H1 (cell line): ENCODE measurements at regions not wholly inside any gene's neighbourhood (a gene's known extent, or its start where the extent isn't known, plus 50 kb on each side); places are given as distances from the start of the nearest gene placed in this dataset.

Source experiments
- CTCF ChIA-PET: fragments of 300-600 bp; sonication (Branson Sonifier 250); formaldehyde crosslinking; loops from one replicate; lab custom pipeline; 2021; ENCODE audit not compliant: partially characterized antibody; lab: Charles Lee
- POLR2A ChIA-PET: fragments of 300-600 bp; sonication (Branson Sonifier 250); formaldehyde crosslinking; loops from one replicate; lab custom pipeline; 2021; ENCODE audit warnings: inconsistent platforms; ENCODE audit not compliant: partially characterized antibody; lab: Charles Lee
- DNase-seq, 2 experiments: peaks; one replicate each; pipeline versions ENCODE4 v3.0.0 to v3.0.0-alpha.2; 2010 to 2022; ENCODE audit warnings: low spot score in 2 of 2, low read depth in 1 of 2, mixed read lengths in 1 of 2
- FAIRE-seq: peaks from 2 replicates; lab custom pipeline; 2011; peaks lifted over from hg19 to GRCh38; lab: Jason Lieb, UNC
- H2AFZ ChIP-seq: 2 replicates; pipeline ENCODE4 v1.8.1; 2012; ENCODE audit warnings: low read length, inconsistent platforms
- H2AK5ac ChIP-seq: 2 replicates; pipeline ENCODE4 v1.6.1; 2013; ENCODE audit warnings: low read depth, low read length
- H2BK120ac ChIP-seq: replicated peaks from 2 replicates; pipeline ENCODE3; 2013; ENCODE audit warnings: low read depth, low read length, inconsistent platforms
- H2BK12ac ChIP-seq: 2 replicates; pipeline ENCODE4 v1.6.1; 2013; ENCODE audit warnings: low read depth, low read length
- H2BK15ac ChIP-seq: 2 replicates; pipeline ENCODE4 v1.6.1; 2013; ENCODE audit warnings: low read length
- H2BK20ac ChIP-seq: 2 replicates; pipeline ENCODE4 v1.6.1; 2013; ENCODE audit warnings: low read length
- H2BK5ac ChIP-seq: 2 replicates; pipeline ENCODE4 v1.6.1; 2013; ENCODE audit warnings: low read depth, low read length
- H3K14ac ChIP-seq: 2 replicates; pipeline ENCODE4 v1.6.1; 2013; ENCODE audit warnings: inconsistent platforms; ENCODE audit not compliant: insufficient read length
- H3K18ac ChIP-seq: 2 replicates; pipeline ENCODE4 v1.6.1; 2013; ENCODE audit warnings: low read length; ENCODE audit errors: extremely low read depth
- H3K23ac ChIP-seq: 2 replicates; pipeline ENCODE4 v1.6.1; 2013; ENCODE audit warnings: inconsistent platforms; ENCODE audit not compliant: insufficient read length
- H3K23me2 ChIP-seq: 2 replicates; pipeline ENCODE4 v1.6.1; 2013; ENCODE audit warnings: low read depth, low read length
- H3K27ac ChIP-seq: 2 replicates; pipeline ENCODE4 v1.6.1; 2011; ENCODE audit warnings: low read depth, low read length, inconsistent platforms
- H3K27me3 ChIP-seq, 4 experiments: replicated peaks in 1 of 4; 1 replicate in 1 of 4; 2 replicates in 3 of 4; pipeline versions ENCODE4 v1.6.1 to v1.8.1; 2011 to 2013; ENCODE audit warnings: low read length in 3 of 4, mild to moderate bottlenecking in 3 of 4, inconsistent platforms in 2 of 4, mixed read lengths in 2 of 4, moderate library complexity in 1 of 4; ENCODE audit not compliant: control insufficient read depth in 3 of 4, insufficient read depth in 3 of 4; ENCODE audit errors: extremely low read depth in 1 of 4
- H3K36me3 ChIP-seq, 4 experiments: 2 replicates each; pipeline versions ENCODE4 v1.6.1 to v1.8.1; 2011 to 2013; ENCODE audit warnings: mild to moderate bottlenecking in 4 of 4, low read length in 3 of 4, moderate library complexity in 2 of 4, control low read depth in 1 of 4, inconsistent platforms in 1 of 4; ENCODE audit not compliant: insufficient read depth in 4 of 4, control insufficient read depth in 2 of 4
- H3K4ac ChIP-seq: replicated peaks from 2 replicates; pipeline ENCODE3; 2013; ENCODE audit warnings: low read length, low read depth, mixed read lengths, inconsistent platforms; ENCODE audit not compliant: insufficient read length
- H3K4me1 ChIP-seq, 4 experiments: replicated peaks in 1 of 4; 1 replicate in 1 of 4; 2 replicates in 3 of 4; pipeline versions ENCODE4 v1.6.1 to v1.8.1; 2011 to 2013; ENCODE audit warnings: low read length in 3 of 4, inconsistent platforms in 2 of 4, mixed read lengths in 1 of 4; ENCODE audit not compliant: insufficient read depth in 4 of 4, control insufficient read depth in 3 of 4
- H3K4me2 ChIP-seq, 2 experiments: 2 replicates each; pipeline versions ENCODE4 v1.6.1 to v1.8.1; 2011 to 2013; ENCODE audit warnings: low read depth in 2 of 2, low read length in 2 of 2, control low read depth in 1 of 2, inconsistent platforms in 1 of 2, mild to moderate bottlenecking in 1 of 2; ENCODE audit not compliant: insufficient read depth in 1 of 2
- H3K4me3 ChIP-seq, 4 experiments: fragments of 200-600, 300-600 bp in 1 of 4; sonication (generic), shearing (Covaris generic), sonication (Bioruptor Twin) in 1 of 4; 2 replicates each; pipeline versions ENCODE4 v1.5.1 to v1.8.1; 2011 to 2016; ENCODE audit warnings: low read length in 4 of 4, low read depth in 3 of 4, control low read depth in 2 of 4, inconsistent platforms in 2 of 4, mild to moderate bottlenecking in 2 of 4, mixed read lengths in 1 of 4, moderate library complexity in 1 of 4; ENCODE audit not compliant: insufficient read depth in 2 of 4; ENCODE audit errors: extremely low read depth in 1 of 4
- H3K56ac ChIP-seq: replicated peaks from 2 replicates; pipeline ENCODE3; 2013; ENCODE audit warnings: low read depth, mild to moderate bottlenecking, mixed read lengths, low read length, inconsistent platforms; ENCODE audit not compliant: insufficient read length
- H3K79me1 ChIP-seq: 2 replicates; pipeline ENCODE4 v1.6.1; 2013; ENCODE audit warnings: low read depth, low read length, control low read depth
- H3K79me2 ChIP-seq, 2 experiments: 2 replicates each; pipeline versions ENCODE4 v1.6.1 to v1.8.1; 2012 to 2013; ENCODE audit warnings: low read length in 2 of 2, mild to moderate bottlenecking in 2 of 2, inconsistent platforms in 1 of 2; ENCODE audit not compliant: insufficient read depth in 2 of 2, control insufficient read depth in 1 of 2
- H3K9ac ChIP-seq, 4 experiments: replicated peaks in 1 of 4; 1 replicate in 1 of 4; 2 replicates in 3 of 4; pipeline versions ENCODE4 v1.6.1 to v1.8.1; 2011 to 2013; ENCODE audit warnings: low read depth in 3 of 4, low read length in 3 of 4, control low read depth in 2 of 4, mild to moderate bottlenecking in 2 of 4, moderate library complexity in 2 of 4, inconsistent platforms in 1 of 4; ENCODE audit errors: extremely low read depth in 1 of 4
- H3K9me3 ChIP-seq, 2 experiments: 2 replicates each; pipeline versions ENCODE4 v1.6.1 to v1.8.1; 2012 to 2013; ENCODE audit warnings: mild to moderate bottlenecking in 2 of 2, moderate library complexity in 2 of 2, control low read depth in 1 of 2, inconsistent platforms in 1 of 2, low read depth in 1 of 2, low read length in 1 of 2, mixed read lengths in 1 of 2; ENCODE audit not compliant: insufficient read depth in 2 of 2
- H4K20me1 ChIP-seq, 2 experiments: replicated peaks in 1 of 2; 2 replicates each; pipeline versions ENCODE3 to v1.8.1; 2011 to 2013; ENCODE audit warnings: inconsistent platforms in 2 of 2, low read length in 2 of 2, mild to moderate bottlenecking in 1 of 2; ENCODE audit not compliant: insufficient read depth in 2 of 2, control insufficient read depth in 1 of 2
- H4K5ac ChIP-seq: 2 replicates; pipeline ENCODE4 v1.6.1; 2013; ENCODE audit warnings: low read length, low read depth, mixed read lengths, inconsistent platforms; ENCODE audit not compliant: insufficient read length
- H4K8ac ChIP-seq: 2 replicates; pipeline ENCODE4 v1.8.0; 2013; ENCODE audit warnings: mild to moderate bottlenecking, moderate library complexity, low read length, inconsistent platforms; ENCODE audit not compliant: insufficient read depth; ENCODE audit errors: extremely low read depth
- H4K91ac ChIP-seq: replicated peaks from 2 replicates; pipeline ENCODE3; 2013; ENCODE audit warnings: low read length, mixed read lengths, inconsistent platforms; ENCODE audit not compliant: insufficient read length
- WGBS, 2 experiments: shearing (Covaris generic) in 1 of 2; methylation state at CpG; one replicate each; pipeline versions ENCODE4 v1.1.6 to v1.1.7; 2013 to 2015; ENCODE audit warnings: low lambda C conversion rate in 2 of 2, mixed read lengths in 2 of 2, inconsistent platforms in 1 of 2, low coverage in 1 of 2, missing lambda C conversion rate in 1 of 2; ENCODE audit not compliant: insufficient replicate concordance in 2 of 2, insufficient coverage in 1 of 2, insufficient read length in 1 of 2; ENCODE audit errors: extremely low coverage in 1 of 2, missing lambda C conversion rate in 1 of 2; 5-methylcytosine and 5-hydroxymethylcytosine counted together
- TF ChIP-seq, protein P1 (sequence below): IDR thresholded peaks from 2 replicates; pipeline ENCODE4 v1.6.1; 2012; ENCODE audit warnings: low read length, inconsistent platforms

DNA sequence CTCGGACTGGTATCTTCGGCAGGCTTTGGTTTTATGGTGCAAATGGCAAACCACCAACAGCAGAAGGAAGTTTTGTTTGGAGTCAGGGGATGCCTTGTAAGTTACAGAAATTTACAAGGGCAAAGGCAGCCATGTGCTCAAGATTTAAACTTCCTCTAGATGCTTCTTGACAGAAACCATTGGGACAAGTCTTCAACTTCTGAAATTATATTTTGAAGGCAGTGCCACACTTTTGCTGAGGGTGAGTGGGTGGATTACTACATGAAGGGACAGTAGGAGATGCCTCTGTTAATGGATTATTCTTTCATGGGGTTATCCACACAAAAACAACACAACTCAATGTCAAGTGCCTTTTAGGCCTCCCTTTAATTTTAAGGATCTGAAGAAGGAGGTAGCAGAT is 97.9 kb downstream of the VAPA start:
- no peak overlapping the region for H3K18ac ChIP-seq
- no peak overlapping the region for H2BK120ac ChIP-seq
- H3K79me1 ChIP-seq, result no peaks in the 10 kb centered on the region
- H4K8ac ChIP-seq, result no peak overlapping the region
- no peak overlapping the region for H3K4ac ChIP-seq
- 92% methylated on average over 2 of the region's 2 CpGs; no CpG with 5 or more reads in 1 of the 2 experiments for WGBS, 2 experiments
- H3K79me2 ChIP-seq, result no peaks in the 10 kb centered on the region
- no peak overlapping the region for H3K56ac ChIP-seq
- no peaks in the 10 kb centered on the region for H3K36me3 ChIP-seq
- no peak overlapping the region for H2AFZ ChIP-seq
- no peak overlapping the region for H2BK12ac ChIP-seq
- ChIA-PET CTCF (no interaction called here), POLR2A (interaction anchor here (0.6 kb wide), 1 partner anchor 141 kb away, joined by 5 read pairs; no protein-coding TSS in a partner anchor)
- peaks cover 7% of the 10 kb centered on the region; the same call in 1 of the 2 replicates for H3K23me2 ChIP-seq
- no peak overlapping the region for H2BK5ac ChIP-seq
- no peaks in the 10 kb centered on the region for H3K9me3 ChIP-seq
- no peak overlapping the region for H4K5ac ChIP-seq
- TF ChIP-seq, protein P1, sequence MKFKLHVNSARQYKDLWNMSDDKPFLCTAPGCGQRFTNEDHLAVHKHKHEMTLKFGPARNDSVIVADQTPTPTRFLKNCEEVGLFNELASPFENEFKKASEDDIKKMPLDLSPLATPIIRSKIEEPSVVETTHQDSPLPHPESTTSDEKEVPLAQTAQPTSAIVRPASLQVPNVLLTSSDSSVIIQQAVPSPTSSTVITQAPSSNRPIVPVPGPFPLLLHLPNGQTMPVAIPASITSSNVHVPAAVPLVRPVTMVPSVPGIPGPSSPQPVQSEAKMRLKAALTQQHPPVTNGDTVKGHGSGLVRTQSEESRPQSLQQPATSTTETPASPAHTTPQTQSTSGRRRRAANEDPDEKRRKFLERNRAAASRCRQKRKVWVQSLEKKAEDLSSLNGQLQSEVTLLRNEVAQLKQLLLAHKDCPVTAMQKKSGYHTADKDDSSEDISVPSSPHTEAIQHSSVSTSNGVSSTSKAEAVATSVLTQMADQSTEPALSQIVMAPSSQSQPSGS, result no peak
- H2BK20ac ChIP-seq, result no peak overlapping the region
- FAIRE-seq (no peak), DNase-seq (no peak)
- no peak overlapping the region for H3K27ac ChIP-seq
- no peak overlapping the region for H3K4me3 ChIP-seq
- no peaks in the 10 kb centered on the region for H3K27me3 ChIP-seq
- no peak overlapping the region for H3K14ac ChIP-seq
- H3K23ac ChIP-seq, result no peak overlapping the region
- no peak overlapping the region for H4K91ac ChIP-seq
- H3K4me1 ChIP-seq, result no peaks in the 10 kb centered on the region; a peak in 1 of 7 replicates
- H3K4me2 ChIP-seq, result no peak overlapping the region
- peaks cover 0 to 2% of the 10 kb centered on the region in 2 experiments for H4K20me1 ChIP-seq
- no peak overlapping the region for H3K9ac ChIP-seq
- no peak overlapping the region for H2BK15ac ChIP-seq
- no peak overlapping the region for H2AK5ac ChIP-seq
